Hepatic stellate cell (primary cell): ENCODE measurements at regions not wholly inside any gene's neighbourhood (a gene's known extent, or its start where the extent isn't known, plus 50 kb on each side); places are given as distances from the start of the nearest gene placed in this dataset.

ENCODE experiments used
- DNase-seq: peaks from one replicate; pipeline ENCODE4 v3.0.0; 2011; ENCODE audit warnings: low spot score

GRCh38 chr10:44435196-44435595, 50.3 kb upstream of the CXCL12 start:
- no peak for DNase-seq

GRCh38 chr10:44436240-44436639, 51.3 kb upstream of the CXCL12 start:
- DNase-seq = no peak

- DNase-seq = no peak
Observed at GRCh38 chr10:44437840-44438511, 53.1 kb upstream of the CXCL12 start.

- no peak for DNase-seq
Observed at GRCh38 chr10:44439239-44439957, 54.5 kb upstream of the CXCL12 start.

- DNase-seq = no peak
Observed at GRCh38 chr10:44439958-44440244, 55.0 kb upstream of the CXCL12 start.

GRCh38 chr10:44457259-44457658, 72.4 kb upstream of the CXCL12 start:
- no peak for DNase-seq

- no peak for DNase-seq
Observed at GRCh38 chr10:44458671-44459413, 73.9 kb upstream of the CXCL12 start.

GRCh38 chr10:44459671-44460070, 74.8 kb upstream of the CXCL12 start:
- DNase-seq = no peak

GRCh38 chr10:44460416-44460815, 75.5 kb upstream of the CXCL12 start:
- no peak for DNase-seq

- no peak for DNase-seq
Observed at GRCh38 chr10:44462338-44462914, 77.5 kb upstream of the CXCL12 start.

GRCh38 chr10:44463511-44464121, 78.7 kb upstream of the CXCL12 start:
- DNase-seq = no peak

GRCh38 chr10:44464503-44464902, 79.6 kb upstream of the CXCL12 start:
- DNase-seq = no peak

- DNase-seq = no peak
Observed at GRCh38 chr10:44465401-44466115, 80.7 kb upstream of the CXCL12 start.

GRCh38 chr10:44466236-44466635, 81.3 kb upstream of the CXCL12 start:
- no peak for DNase-seq

- DNase-seq = no peak
Observed at GRCh38 chr10:44467090-44467489, 82.2 kb upstream of the CXCL12 start.

- DNase-seq = no peak
Observed at GRCh38 chr10:44467900-44468299, 83.0 kb upstream of the CXCL12 start.

GRCh38 chr10:44468525-44468924, 83.6 kb upstream of the CXCL12 start:
- DNase-seq = no peak

GRCh38 chr10:44468965-44469364, 84.1 kb upstream of the CXCL12 start:
- no peak for DNase-seq

- no peak for DNase-seq
Observed at GRCh38 chr10:44470784-44471183, 85.9 kb upstream of the CXCL12 start.

GRCh38 chr10:44471410-44471809, 86.5 kb upstream of the CXCL12 start:
- DNase-seq = no peak

GRCh38 chr10:44473146-44473545, 88.2 kb upstream of the CXCL12 start:
- DNase-seq = no peak
